GM10266 (cell line): ENCODE measurements at regions not wholly inside any gene's neighbourhood (a gene's known extent, or its start where the extent isn't known, plus 50 kb on each side); places are given as distances from the start of the nearest gene placed in this dataset.

Experiments used
- DNase-seq: peaks from one replicate; pipeline ENCODE4 v3.0.0; 2012; ENCODE audit errors: extremely low spot score
- TF ChIP-seq, protein P1 (sequence below): IDR thresholded peaks from 2 replicates; pipeline ENCODE4 v1.5.1; 2012; ENCODE audit warnings: mild to moderate bottlenecking, low read depth; ENCODE audit not compliant: control insufficient read depth, insufficient read depth; ENCODE audit errors: missing control alignments

DNA sequence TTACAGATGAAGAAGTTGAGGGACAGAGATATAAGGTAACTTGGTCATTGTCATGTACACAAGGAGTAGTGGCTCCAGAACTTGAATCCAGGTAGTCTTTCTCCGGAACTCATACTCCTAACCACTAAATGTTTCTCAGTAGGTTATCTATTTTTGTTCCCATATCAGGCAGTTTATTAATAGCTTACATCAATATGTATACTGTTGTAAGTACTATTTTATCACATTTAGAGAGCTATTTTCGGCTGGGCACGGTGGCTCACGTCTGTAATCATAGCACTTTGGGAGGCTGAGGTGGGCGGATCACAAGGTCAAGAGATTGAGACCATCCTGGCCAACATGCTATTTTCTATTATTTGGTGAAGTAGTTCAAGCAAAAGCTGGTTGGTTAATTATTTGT, 415.6 kb upstream of the FBXO33 start:
- TF ChIP-seq, protein P1, sequence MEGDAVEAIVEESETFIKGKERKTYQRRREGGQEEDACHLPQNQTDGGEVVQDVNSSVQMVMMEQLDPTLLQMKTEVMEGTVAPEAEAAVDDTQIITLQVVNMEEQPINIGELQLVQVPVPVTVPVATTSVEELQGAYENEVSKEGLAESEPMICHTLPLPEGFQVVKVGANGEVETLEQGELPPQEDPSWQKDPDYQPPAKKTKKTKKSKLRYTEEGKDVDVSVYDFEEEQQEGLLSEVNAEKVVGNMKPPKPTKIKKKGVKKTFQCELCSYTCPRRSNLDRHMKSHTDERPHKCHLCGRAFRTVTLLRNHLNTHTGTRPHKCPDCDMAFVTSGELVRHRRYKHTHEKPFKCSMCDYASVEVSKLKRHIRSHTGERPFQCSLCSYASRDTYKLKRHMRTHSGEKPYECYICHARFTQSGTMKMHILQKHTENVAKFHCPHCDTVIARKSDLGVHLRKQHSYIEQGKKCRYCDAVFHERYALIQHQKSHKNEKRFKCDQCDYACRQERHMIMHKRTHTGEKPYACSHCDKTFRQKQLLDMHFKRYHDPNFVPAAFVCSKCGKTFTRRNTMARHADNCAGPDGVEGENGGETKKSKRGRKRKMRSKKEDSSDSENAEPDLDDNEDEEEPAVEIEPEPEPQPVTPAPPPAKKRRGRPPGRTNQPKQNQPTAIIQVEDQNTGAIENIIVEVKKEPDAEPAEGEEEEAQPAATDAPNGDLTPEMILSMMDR, result no peak
- DNase-seq, result no peak

DNA sequence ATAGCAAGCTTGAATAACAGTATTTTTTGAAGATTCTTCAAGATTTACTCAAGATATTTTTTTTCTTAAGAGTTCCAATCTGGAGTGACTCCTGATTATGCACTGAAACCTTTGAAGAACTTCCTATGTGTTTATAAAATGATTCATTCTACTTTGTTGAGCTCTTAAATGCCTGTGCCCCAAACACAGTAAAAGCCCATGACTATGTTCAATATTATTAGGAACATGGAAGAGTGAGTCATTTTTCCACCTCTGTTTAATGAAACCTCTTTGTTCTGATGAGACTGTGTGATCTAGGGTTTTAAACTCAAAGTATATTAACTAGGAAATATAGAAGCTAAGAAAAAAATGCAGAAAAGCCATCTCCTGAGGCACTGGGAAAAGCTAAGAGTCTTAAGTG, 415.0 kb upstream of the FBXO33 start:
- TF ChIP-seq, protein P1, result no peak
- no peak for DNase-seq

DNA sequence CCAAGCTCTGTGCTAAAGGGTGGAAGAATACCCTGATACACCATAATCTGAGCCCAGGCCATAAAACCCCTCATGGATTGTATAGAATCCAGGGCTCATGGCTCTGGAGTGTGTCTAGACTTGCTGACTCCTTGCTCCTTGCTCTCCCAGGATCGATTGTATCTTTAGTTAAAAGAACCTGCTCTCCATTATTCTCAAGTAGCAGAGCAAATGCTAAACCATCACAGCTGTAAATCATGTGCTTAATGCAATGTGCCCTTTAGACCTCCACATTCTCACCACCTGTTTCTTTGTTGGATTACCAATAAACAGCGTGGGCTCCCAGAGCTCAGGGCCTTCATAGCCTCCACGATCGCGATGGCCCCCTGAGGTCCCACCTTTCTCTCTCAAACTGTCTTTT, 411.6 kb upstream of the FBXO33 start:
- TF ChIP-seq, protein P1, result no peak
- DNase-seq, result no peak

DNA sequence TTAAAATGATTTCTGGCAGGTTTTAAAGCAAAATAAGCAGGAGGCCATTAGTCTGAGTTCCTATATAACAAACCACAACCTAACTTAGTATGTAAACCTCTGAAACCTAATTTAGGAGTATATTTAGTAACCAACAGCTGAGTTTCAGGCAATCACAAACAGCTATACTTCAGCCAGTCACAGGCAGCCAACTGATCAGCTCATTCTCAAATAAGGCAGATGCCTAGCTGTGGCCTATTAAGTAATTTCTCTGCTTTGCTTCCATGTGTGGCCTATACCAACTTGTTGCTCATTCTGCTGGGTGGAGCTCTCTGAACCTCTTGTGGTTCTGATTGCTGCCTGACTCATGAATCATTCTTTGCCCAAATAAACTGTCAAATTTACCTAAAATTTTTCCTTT, 408.9 kb upstream of the FBXO33 start:
- DNase-seq, result no peak
- TF ChIP-seq, protein P1, result no peak

DNA sequence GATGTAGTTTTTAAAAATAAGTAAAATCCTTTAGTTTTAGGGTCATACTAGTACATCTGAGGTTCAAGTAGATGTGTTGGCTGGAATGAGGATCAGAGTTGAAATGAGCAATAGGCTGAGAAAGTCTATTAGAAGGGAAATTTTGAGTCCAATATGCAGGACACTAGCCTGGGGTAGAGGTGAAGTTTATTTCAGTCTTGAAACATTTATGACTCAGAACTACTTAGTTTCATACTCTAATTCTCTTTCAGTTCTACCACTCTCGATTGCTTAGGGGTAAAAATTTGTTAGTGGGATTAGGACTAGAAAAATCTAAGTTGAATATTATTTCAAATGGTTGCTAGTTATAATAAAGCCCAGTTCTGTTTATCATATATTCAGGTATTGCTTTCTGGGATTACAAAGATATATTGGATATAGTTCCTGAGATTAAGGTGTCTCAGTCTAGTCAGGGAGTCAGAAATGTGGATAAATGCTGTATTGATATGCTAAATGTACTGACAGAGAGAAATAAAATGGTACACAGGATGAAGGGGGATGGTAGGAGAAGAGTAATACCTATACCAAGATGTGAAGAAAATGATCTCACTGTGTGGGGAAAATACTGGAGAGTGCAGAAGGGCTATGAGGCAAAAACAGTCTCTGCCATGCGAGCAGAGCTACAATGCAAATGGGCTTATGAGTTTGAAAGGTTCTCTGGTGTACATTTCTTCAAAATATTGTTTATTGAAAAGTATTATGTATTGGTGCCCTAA, 395.8 kb upstream of the FBXO33 start:
- DNase-seq, result peak; percentile 20
- TF ChIP-seq, protein P1, result no peak

DNA sequence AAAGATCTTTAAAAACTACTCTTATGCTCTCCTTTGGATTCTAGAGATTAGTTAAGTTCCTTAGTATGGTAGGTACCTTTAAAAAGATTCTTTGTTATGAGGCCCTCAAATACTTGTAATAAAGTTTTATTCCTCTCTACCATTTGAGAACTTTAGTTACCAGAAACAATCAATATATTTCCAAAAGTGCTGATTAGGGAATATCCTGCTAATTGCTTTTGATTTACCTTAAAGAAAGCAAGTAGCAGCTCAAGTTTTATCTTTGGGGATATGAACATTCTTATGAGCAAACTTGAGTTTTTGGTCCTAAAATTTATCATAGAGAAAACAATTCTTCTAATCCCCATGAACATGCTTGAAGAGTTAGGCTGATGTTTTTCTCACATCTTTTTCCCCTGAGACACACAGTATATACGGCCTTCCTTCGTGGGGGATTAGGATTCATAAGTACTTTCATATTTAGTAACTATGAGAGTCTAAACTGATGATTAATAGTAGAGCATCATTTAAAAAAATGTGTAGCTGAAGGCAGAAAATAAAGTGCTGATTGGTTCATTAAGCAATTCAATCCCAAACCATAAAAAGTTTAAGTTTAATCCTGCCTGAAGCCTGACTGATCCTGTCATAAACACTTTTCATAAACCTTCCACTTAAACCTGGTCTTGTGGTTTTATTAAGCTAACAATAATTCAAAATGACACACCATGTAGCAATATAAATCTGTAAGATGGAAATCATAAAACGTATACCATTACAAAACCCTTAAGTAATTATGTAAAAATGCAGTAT, 380.5 kb upstream of the FBXO33 start:
- DNase-seq, result no peak
- TF ChIP-seq, protein P1, result no peak

DNA sequence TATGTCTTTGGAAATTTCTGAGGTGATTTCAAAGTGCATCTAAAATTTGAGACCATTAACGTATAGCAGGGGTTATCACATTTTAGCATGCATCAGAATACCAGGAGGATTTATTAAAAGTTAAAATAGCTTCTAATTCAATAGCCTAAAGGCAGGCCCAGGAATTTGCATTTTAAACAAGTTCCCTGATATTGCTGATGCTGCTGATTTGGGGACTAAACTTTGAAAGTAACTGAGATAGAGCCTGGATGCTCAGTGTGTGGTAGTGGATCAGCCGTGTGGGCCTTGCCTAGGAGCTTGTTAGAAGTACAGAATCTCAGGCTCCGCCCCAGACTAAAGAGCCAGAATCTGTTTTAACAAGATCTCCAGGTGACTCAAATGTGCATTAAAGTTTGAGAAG, 375.0 kb upstream of the FBXO33 start:
- TF ChIP-seq, protein P1, result no peak
- no peak for DNase-seq
